PC-3 (cell line): ENCODE measurements at regions not wholly inside any gene's neighbourhood (a gene's known extent, or its start where the extent isn't known, plus 50 kb on each side); places are given as distances from the start of the nearest gene placed in this dataset.

Source experiments
- ATAC-seq: fragments of 200-7000 bp; cut with Tn5 transposase; 2 replicates; pipeline ENCODE4 v1.9.1; 2020; ENCODE audit warnings: mild to moderate bottlenecking, moderate library complexity
- BruUV-seq: library from RNA; stranded (reverse); fragments of 400-500 nt; replicated peaks from 2 replicates; lab custom pipeline; 2021; lab: Mats Ljungman, UMichigan
- CTCF ChIA-PET: fragments of 300-600 bp; sonication (Branson Sonifier 250); formaldehyde crosslinking; loops from one replicate; lab custom pipeline; 2022; ENCODE audit warnings: antibody characterized with exemption; lab: Charles Lee
- POLR2A ChIA-PET: fragments of 300-600 bp; sonication (Branson Sonifier 250); formaldehyde crosslinking; loops from one replicate; lab custom pipeline; 2022; ENCODE audit warnings: antibody characterized with exemption; ENCODE audit not compliant: unreplicated experiment; lab: Charles Lee
- DNase-seq: peaks from one replicate; pipeline ENCODE4 v3.0.0-alpha.2; 2015
- H2AFZ ChIP-seq: fragments of 300-600 bp; sonication (generic); 2 replicates; pipeline ENCODE4 v1.6.0; 2016; ENCODE audit warnings: antibody characterized with exemption, low read length
- H3F3A ChIP-seq: fragments of 300-600 bp; sonication (generic); one replicate; pipeline ENCODE4 v1.6.0; 2017; ENCODE audit warnings: antibody characterized with exemption, low read length, control low read depth, mild to moderate bottlenecking; ENCODE audit not compliant: unreplicated experiment
- H3K27ac ChIP-seq: fragments of 300-600 bp; sonication (generic); 2 replicates; pipeline ENCODE4 v1.5.1; 2016; ENCODE audit warnings: mild to moderate bottlenecking, low read length
- H3K27me3 ChIP-seq: fragments of 300-600 bp; sonication (generic); 2 replicates; pipeline ENCODE4 v1.6.1; 2016; ENCODE audit warnings: low read length, mixed read lengths
- H3K36me3 ChIP-seq: fragments of 300-600 bp; sonication (generic); 2 replicates; pipeline ENCODE4 v1.6.1; 2016; ENCODE audit warnings: low read depth, mixed run types, low read length, mixed read lengths
- H3K4me1 ChIP-seq: fragments of 300-600 bp; sonication (generic); 2 replicates; pipeline ENCODE4 v1.5.1; 2016; ENCODE audit warnings: low read length; ENCODE audit not compliant: insufficient read depth
- H3K4me2 ChIP-seq: fragments of 300-600 bp; sonication (generic); 2 replicates; pipeline ENCODE4 v1.6.0; 2016; ENCODE audit warnings: low read length
- H3K4me3 ChIP-seq: fragments of 300-600 bp; sonication (generic); 2 replicates; pipeline ENCODE4 v1.5.1; 2016; ENCODE audit warnings: mild to moderate bottlenecking, low read length, mixed read lengths
- H3K79me2 ChIP-seq: fragments of 300-600 bp; sonication (generic); 2 replicates; pipeline ENCODE4 v1.6.1; 2017; ENCODE audit warnings: low read length, mixed read lengths
- H3K9ac ChIP-seq: fragments of 300-600 bp; sonication (generic); 2 replicates; pipeline ENCODE4 v1.6.0; 2016; ENCODE audit warnings: mild to moderate bottlenecking, low read length
- H3K9me2 ChIP-seq: fragments of 300-600 bp; sonication (generic); replicated peaks from 2 replicates; pipeline ENCODE4 v1.6.1; 2016; ENCODE audit warnings: mixed run types, low read length, mixed read lengths
- H3K9me3 ChIP-seq: fragments of 300-600 bp; sonication (generic); 2 replicates; pipeline ENCODE4 v1.6.1; 2016; ENCODE audit warnings: low read length, mixed read lengths
- H4K20me1 ChIP-seq: fragments of 300-600 bp; sonication (generic); 2 replicates; pipeline ENCODE4 v1.6.1; 2016; ENCODE audit warnings: low read length, mixed read lengths
- CTCF ChIP-seq: fragments of 300-600 bp; sonication (generic); conservative IDR thresholded peaks from 2 replicates; pipeline ENCODE4 v1.5.1; 2017; ENCODE audit warnings: antibody characterized with exemption, low read depth, mild to moderate bottlenecking, low read length
- EZH2 ChIP-seq: fragments of 300-600 bp; sonication (generic); IDR thresholded peaks from one replicate; pipeline ENCODE4 v1.6.1; 2017; ENCODE audit warnings: antibody characterized with exemption, mild to moderate bottlenecking, low read length; ENCODE audit not compliant: unreplicated experiment
- EZH2phosphoT487 ChIP-seq: fragments of 300-600 bp; sonication (generic); IDR thresholded peaks from 2 replicates; pipeline ENCODE4 v1.6.1; 2018; ENCODE audit warnings: mild to moderate bottlenecking, antibody characterized with exemption, low read length, borderline replicate concordance
- intact Hi-C: fragments of 100-400 bp; cut with micrococcal nuclease; formaldehyde crosslinking; loops from 2 replicates; pipeline ENCODE4 v1.9.0; 2023

DNA sequence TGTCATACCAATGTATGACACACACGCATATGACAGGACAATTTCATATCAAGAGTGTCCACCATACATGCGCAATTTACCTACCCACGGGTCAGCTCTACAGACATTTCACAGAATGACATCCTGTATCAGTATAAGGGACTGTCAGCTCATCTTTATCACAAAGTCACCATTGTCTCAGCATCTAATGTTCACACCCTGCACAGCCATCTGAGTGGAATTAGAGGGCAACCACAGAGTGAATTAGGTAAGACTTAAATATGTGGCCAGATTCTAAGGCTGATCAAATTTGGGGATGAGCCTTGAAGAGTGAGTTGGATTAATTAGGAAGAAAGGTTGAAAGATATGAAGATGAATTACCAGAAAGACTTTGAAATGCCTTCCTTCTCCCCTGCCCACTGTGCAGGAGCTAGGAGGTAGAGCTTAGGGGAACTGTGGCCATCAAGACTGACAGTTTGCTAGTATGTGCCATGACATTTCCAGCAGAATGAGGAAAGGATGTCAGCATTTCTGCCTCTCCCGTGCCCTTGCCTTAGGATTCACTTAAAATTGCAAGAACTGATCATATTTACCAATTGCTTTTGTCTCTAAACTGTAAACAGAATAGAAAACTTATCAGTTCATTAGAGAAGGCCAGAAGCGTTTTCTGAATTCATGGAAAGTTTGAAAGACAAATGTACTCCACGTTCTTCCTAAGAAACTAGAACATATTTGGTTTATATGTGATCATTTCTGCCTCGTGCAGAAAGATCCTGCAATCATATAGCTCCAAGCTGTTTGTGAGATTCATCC, 121.1 kb downstream of the DDX1 start:
- Histone ChIP-seq H3K27me3 (peaks cover 36% of the 10 kb centered on the region), H2AFZ (no peak overlapping the region), H3K4me2 (no peak overlapping the region), H3K4me1 (no peaks in the 10 kb centered on the region), H3K27ac (no peak overlapping the region), H3F3A (no peaks in the 10 kb centered on the region), H4K20me1 (no peaks in the 10 kb centered on the region), H3K9me3 (no peaks in the 10 kb centered on the region), H3K9ac (no peak overlapping the region), H3K9me2 (no peaks in the 10 kb centered on the region), H3K4me3 (no peak overlapping the region), H3K36me3 (no peaks in the 10 kb centered on the region), H3K79me2 (no peaks in the 10 kb centered on the region)
- BruUV-seq = no TSS peak
- DNase-seq = no peak
- POLR2A ChIA-PET = no interaction called here
- CTCF ChIA-PET = no interaction called here
- TF ChIP-seq EZH2phosphoT487 (no peak), EZH2 (no peak), CTCF (no peak)
- ATAC-seq = no peak
- intact Hi-C loops = no loop called here

DNA sequence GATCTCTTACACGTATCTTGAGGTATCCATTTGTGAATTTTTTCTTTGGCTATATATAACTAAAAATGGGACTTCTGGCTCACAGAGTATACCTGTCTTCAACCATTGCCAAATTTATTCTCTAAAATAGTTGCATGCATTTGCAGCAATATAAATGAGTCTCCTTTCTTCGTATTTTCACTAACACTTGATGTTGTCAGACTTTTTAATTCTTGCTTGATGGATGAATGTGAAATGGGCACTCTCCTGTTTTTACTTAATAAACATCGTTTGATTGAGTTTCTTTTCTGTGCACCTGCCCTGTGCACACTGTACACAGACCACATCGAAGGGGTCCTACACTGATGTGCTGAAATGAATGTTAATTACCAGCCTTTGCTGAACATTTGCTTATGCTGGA, 121.8 kb downstream of the DDX1 start:
- ATAC-seq = no peak
- no peak for TF ChIP-seq EZH2phosphoT487
- no peak for TF ChIP-seq CTCF
- no peak for TF ChIP-seq EZH2
- Histone ChIP-seq H3K27ac (no peak overlapping the region), H3K9ac (no peak overlapping the region), H3K4me1 (no peaks in the 10 kb centered on the region), H3K4me2 (no peak overlapping the region), H3K79me2 (no peaks in the 10 kb centered on the region), H3F3A (no peaks in the 10 kb centered on the region), H3K9me3 (no peaks in the 10 kb centered on the region), H3K9me2 (no peaks in the 10 kb centered on the region), H3K4me3 (no peak overlapping the region), H3K36me3 (no peaks in the 10 kb centered on the region), H2AFZ (no peak overlapping the region), H4K20me1 (no peaks in the 10 kb centered on the region), H3K27me3 (peaks cover 31% of the 10 kb centered on the region)
- no peak for DNase-seq
- BruUV-seq = no TSS peak
- ChIA-PET CTCF (no interaction called here), POLR2A (no interaction called here)
- intact Hi-C loops = no loop called here

- Histone ChIP-seq H3K9me3 (no peaks in the 10 kb centered on the region), H2AFZ (no peak overlapping the region), H3K4me2 (no peak overlapping the region), H3K27ac (no peak overlapping the region), H3K4me3 (no peak overlapping the region), H3K9me2 (no peaks in the 10 kb centered on the region), H3K79me2 (no peaks in the 10 kb centered on the region), H3K27me3 (peaks cover 26% of the 10 kb centered on the region; the same call in 1 of the 2 replicates), H3F3A (no peaks in the 10 kb centered on the region), H3K4me1 (no peaks in the 10 kb centered on the region), H4K20me1 (no peaks in the 10 kb centered on the region), H3K36me3 (no peaks in the 10 kb centered on the region), H3K9ac (no peak overlapping the region)
- no peak for ATAC-seq
- intact Hi-C loops = no loop called here
- no peak for DNase-seq
- TF ChIP-seq CTCF = no peak
- no peak for TF ChIP-seq EZH2
- no peak for TF ChIP-seq EZH2phosphoT487
- ChIA-PET CTCF (no interaction called here), POLR2A (no interaction called here)
- no TSS peak for BruUV-seq
These were observed 122.3 kb downstream of the DDX1 start for GRCh38 chr2:15714002-15714401.
